RKO (cell line): ENCODE measurements at regions not wholly inside any gene's neighbourhood (a gene's known extent, or its start where the extent isn't known, plus 50 kb on each side); places are given as distances from the start of the nearest gene placed in this dataset.
"Not testable (repeated sequence)": the region's sequence is repeated elsewhere in the genome, so short reads cannot be mapped to it uniquely, and the experiment has no call there.

ENCODE experiments used
- DNase-seq: peaks from one replicate; pipeline ENCODE4 v3.0.0-alpha.2; 2016; ENCODE audit warnings: low spot score

DNA sequence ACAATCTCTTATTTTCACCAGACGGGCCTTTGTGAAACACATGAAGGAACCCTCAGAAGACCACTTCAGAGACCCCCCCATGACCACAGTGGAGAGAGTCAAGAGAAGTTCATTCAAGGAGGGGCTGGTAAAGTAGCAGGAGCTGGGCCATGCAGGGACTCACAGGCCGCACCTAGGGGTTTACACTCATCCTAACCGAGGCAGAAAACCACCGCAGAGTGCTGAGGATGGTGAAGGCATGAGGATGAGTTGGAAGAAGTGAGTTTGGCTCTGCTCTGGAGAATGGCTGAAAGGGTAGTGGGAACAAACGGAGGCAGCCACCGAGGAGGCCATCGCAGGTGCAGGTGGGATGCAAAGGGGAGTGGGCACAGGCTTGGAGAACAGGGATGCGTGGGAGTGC lies 1046.9 kb downstream of the UQCRFS1 start:
- DNase-seq = no peak

DNA sequence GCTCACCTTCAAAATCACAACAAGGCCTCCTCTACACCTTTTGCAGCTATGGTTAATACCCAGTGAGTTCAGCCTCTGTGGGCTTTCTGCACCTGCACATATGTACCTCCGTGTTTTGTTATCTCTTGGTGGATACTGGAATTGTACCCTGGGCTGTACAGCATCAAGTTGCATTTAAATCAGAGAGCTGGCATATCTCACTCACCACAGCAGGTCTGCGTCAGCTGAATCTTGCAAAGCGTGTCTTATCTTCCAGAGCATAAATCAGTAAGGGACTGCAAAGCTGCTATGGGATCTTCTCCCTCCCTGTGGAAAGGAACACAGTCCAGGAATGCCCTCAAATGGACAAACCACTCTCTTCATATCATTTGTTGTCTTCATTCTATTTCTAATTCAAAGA lies 1048.7 kb downstream of the UQCRFS1 start:
- no peak for DNase-seq

DNA sequence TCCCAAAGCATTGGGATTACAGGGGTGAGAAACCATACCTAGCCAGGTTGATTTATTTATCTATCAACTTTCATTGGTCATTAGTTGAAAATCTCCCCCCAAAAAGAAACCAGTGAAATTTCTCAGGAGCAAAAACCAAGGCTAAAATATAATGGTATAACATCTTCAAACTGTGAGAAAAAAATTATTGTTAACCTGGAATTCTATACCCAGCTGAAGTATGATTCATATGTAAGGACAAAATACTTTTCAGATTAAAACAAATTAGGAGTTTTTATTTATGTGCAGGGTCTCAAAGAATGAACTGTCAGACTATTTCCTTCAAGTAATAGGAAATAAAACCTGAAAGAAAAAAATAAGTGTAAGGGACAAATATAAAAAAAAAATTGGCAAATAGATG lies 1053.9 kb downstream of the UQCRFS1 start:
- DNase-seq = no peak

DNA sequence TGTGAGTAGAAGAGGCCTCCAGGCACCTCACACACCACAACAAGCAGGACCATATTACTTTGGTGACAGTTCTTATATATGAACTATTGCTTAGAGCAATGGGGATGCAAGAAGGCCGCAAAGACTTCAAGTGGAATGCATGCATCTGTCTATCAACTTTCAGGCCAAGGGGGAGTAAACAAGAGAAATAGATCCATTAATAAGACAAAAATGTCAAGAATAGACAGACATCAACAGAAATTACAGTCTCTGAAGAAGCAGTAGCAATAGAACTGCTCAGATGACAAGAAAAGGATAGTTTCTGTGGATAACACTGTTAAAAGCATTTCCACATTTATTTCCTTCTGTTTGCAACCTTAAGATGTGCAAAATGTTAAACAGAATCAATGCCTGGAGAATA lies 1057.7 kb downstream of the UQCRFS1 start:
- no peak for DNase-seq

DNA sequence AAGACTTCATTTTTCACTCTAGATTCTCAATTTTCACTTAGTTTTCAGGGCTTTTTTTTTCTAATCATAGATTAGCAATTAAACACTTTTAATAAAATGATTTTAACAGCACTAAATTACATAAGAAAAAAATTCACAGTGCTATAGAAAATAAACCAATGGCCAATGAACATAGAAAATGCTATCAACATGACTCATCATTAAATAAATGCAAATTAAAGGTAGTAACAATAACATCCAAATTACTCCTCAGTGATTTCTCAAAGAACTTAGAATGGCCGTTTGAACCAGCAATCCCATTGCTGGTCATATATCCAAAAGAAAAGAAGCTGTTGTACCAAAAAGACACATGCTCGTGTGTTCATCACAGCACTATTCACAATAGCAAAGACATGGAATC lies 1058.9 kb downstream of the UQCRFS1 start:
- DNase-seq = no peak

DNA sequence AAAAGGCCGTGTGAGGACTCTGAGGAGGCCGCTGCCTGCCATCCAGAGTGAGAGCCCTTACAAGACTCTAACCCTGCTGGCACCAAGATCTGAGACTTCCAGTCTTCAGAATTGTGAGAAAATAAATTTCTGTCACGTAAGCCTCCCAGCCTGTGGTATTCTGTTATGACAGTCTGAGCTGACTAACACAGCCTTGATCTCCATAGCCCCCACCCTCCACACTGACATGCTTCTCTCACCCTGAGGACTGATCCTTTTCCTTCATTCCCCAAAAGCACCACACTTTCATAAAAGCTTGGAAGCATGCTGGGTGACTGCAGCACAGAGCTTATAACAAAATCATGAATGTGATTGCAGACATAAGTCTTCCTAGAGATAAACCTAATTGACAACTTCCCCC lies 1059.8 kb downstream of the UQCRFS1 start:
- no peak for DNase-seq

DNA sequence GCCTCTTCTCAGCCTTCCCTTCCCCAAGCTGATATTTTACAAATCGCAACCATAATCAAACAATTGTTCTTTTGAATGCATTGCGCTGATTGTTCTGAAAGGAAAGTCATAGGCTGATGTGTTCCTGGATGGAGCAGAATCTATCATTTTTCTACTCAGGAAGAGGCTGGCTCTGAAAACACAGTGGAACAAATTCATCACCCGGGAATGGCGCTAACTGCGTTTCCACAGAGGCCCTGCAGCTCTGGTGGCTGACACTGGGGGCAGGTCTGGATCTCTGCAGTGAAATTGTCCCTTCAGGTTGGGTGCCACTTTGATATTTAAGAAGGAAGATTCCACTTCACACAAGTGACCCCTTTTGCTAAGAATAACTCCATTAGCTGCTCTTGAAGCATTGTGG lies 1060.8 kb downstream of the UQCRFS1 start:
- DNase-seq = no peak

DNA sequence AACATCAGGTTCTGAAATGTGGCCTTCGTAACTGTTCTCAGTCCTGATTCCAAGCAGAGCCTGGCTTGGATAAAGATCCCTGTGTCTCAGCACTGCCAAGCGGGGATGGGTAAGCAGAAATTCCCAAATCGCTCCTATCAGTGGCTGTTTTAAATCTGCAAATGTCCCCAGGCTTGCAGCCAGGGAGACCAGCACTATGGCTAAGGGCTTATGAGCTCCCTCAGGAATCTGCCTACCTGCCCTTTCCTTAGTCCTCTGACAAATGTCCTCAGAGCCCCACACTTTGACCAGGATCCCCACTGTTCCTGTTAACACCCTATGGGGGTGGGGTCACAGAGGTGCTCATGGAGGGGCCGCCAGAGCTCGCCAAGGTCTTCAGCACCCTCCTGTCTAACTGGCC lies 1062.8 kb downstream of the UQCRFS1 start:
- DNase-seq = no peak

DNA sequence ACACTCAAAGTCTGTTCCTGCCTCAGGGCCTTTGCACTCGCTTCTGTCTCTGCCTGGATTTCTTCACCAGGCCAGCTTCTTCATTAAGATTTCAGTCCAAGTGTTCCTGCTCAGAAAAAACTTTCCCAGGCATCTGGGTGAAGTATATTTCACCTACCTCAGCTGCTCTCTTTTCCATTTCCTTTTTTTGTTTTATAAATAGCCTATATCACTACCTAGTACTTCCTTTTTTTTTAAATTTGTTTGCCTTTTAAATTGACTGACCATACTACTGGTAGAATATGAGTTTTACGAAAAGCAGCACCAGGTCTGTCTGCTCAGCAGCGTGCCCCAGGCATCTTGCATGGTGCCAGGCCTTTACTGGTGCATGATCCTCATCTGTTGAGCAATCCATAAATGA lies 1064.4 kb downstream of the UQCRFS1 start:
- no peak for DNase-seq

DNA sequence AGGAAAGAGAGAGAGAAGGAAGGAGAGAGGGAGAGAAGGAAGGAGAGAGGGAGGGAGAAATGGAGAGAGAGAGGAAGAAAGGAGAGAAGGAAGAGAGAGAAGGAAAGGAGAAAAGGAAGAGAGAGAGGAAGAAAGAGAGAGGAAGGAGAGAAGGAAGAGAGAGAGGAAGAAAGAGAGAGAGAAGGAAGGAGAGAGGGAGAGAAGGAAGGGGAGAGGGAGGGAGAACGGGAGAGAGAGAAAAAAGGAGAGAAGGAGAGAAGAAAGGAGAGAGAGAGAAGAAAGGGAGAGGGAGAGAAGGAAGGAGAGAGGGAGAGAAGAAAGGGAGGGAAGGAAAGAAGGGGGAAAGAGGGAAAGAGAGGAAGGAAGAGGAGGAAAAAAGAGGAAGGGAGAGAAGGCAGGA lies 1070.7 kb downstream of the UQCRFS1 start:
- no peak for DNase-seq

DNA sequence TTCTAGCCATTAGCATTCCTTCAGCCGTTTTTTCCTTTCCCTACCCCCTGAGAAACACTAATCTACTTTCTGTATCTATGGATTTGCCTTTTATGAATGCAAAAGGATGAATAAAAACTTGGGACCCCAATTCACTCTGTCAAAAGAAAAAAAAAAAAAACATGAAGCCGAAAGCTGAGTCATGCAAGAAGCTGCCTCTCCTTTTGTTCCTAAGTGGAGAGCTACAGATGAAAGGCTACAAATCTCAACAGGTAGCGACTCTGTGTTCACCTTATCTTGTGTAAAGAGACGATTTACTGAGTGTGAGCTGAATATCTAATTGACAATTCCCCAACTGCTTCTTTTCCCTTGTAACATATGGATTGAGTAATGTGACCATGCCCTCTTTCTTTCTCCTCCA lies 1072.8 kb downstream of the UQCRFS1 start:
- no peak for DNase-seq

DNA sequence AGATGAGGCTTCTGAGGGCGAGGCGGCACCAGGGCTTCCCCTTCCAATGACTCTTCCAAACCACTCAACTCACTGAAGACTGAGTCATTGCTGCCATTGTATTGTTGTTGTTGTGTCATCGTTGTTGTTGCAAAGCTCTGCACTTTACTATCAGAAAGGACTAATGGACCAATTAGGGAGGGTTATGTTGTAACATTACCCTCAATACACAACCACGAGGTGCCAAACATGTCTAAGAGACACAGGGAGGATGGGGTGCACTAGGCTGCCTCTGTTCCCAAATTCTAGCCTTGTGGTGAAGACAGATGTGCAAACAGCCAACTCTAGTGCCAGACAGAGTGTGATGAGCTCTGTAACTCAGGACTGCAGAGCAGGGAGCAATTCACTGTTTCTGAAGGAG lies 1075.2 kb downstream of the UQCRFS1 start:
- DNase-seq = no peak

DNA sequence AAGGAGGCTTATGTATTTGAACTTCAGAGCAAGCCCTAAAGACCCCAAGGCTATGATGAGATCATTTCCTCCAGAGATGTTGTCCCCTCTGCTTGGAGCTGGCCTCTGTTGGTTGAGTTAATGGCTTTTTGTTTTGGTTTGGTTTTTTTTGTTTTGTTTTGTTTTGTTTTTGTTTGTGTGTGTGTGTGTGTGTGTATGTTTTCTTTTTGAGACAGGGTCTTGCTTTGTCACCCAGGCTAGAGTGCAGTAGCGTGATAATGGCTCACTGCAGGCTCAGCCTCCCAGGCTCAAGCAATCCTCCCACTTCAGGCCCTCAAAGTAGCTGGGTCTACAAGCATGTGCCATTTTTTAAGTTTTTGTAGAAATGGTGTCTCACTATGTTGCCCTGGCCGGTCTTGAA lies 1076.2 kb downstream of the UQCRFS1 start:
- DNase-seq = no peak

DNA sequence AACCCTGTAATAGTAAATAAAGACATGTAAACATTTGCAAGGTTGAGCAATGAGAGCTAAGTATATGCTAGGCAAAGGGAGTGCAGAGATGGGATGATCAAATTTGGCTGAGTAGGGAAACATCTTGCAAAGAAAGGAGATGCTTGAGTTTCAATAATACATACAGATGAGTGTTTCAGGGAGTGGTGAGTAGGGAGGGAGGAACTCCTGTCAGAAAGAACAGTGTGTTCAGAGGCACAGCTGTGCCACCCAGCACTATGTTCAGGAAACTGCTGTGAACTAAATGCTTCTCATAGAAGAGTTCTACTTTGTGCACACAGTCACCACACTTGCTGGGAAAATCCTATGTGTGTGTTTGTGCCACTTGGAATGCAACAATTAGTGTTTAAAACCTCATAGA lies 1077.1 kb downstream of the UQCRFS1 start:
- DNase-seq = no peak

DNA sequence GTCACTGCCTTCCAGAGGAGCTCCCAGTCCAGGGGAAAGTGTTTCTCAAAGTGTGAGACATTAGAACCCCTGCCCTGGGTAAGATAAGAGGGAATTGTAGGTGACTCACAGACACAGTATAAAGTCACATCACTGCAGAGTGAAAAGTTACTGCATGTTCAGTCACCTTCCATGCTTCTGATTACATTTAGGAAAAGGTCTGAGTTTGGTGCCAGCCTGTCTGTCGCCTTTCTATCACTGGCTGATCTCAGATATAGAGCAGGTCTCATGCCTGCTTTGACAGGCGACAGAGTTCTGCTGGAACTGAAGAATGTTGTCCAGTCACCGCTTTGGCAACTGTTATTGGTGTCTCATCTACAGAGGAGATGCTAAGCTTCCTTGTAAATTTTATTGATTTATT lies 1078.6 kb downstream of the UQCRFS1 start:
- DNase-seq = no peak

DNA sequence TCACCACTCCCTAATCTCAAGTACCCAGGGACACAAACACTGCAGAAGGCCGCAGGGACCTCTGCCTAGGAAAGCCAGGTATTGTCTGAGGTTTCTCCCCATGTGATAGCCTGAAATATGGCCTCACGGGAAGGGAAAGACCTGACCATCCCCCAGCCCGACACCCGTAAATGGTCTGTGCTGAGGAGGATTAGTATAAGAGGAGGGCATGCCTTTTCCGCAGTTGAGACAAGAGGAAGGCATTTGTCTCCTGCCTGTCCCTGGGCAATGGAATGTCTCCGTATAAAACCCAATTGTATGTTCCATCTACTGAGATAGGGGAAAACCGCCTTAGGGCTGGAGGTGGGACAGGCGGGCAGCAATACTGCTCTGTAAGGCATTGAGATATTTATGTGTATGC lies 1082.1 kb downstream of the UQCRFS1 start:
- not testable (repeated sequence) for DNase-seq

DNA sequence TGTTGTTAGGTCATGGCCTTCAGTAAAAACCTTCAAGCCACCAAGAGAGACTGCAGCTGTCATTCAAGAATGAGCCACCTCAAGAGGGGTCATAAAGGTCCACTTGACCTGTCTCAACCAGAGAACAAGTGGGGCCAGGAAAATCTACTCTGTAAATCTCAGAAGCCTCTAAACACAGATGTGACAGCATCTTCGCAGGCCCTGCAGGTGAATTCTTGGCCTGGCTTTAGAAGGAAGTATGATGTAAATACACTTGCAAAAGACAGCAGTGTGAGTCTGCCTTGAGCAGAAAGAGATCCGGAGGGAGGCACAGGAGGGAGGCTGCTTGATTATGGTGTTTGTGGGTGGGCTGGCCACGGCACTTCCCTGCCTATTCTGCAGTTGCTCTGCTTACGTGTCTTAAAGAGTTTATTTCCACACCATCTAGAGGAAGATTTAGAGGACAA lies 1082.9 kb downstream of the UQCRFS1 start:
- DNase-seq = no peak

DNA sequence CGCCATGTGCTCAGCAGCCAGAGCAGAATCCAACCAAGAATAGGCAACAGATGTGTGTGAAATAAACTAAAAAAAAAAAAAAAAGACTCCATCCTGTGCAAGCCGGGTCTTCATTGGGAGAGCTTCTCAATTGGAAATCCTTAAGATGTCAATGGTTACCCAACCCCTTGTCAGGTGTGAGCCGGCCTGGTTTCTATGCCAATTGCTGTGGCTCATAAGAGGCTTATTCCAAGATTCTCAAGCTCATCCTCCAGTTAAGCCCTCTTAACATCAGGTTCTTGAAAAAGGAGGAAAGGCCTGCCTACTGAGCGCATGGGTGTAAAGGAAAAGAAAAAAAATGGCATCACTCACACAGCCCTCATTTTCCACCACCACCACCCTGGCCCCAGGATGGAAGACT lies 1084.6 kb downstream of the UQCRFS1 start:
- no peak for DNase-seq

DNA sequence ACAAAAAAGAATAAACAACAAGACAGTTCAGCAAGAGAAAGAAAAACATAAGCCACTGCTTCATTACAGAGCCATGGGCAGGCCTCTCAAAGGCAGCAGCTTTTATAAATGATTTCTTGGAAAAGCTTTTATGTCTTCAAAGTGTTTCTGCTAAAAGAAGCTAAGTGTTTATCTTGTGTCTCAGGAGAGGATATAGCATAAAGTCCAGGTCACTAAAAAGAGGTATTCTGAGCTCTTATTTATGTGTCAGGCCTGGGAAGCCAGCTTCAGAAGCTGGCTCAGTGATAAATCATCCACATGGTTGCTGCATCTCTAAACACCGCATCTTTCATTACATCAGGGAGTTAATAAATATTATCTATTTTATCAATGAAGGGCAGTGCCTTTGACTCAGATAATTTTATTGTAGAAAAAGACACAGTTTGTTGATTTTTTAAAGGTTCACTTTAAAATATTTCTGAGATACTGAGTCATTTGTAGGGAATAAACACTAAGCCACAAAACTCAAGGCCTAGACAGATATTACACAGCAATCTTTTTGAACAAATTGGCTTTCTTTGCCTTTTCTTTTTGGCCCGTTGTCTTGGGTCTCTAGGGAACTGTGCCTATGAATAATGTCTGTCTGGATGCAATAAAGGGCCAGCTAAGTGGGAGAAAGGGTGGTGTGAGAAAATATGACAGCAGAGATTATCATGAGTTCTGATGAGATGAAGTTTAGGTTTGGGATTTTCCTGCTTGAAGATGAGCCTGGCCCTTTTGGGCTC lies 1086.6 kb downstream of the UQCRFS1 start:
- DNase-seq = no peak

DNA sequence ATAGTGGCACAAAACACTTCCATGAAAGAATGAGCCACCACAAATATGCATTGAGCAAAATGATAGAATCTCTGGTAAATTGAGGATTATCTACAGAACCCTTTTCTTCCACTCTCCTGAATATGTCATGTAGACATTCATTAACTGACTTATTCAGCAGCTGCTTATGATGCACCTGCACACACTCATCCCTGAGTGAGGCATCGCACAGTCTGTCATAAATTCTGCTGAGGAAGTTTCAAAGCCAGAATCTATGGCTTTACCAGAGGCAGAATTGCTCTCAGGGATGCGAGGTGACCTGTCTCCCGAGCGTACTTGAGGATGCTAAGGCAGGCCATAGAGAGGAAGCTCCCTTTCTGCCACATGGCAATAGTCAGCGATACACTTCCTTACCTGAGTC lies 1090.2 kb downstream of the UQCRFS1 start:
- no peak for DNase-seq

DNA sequence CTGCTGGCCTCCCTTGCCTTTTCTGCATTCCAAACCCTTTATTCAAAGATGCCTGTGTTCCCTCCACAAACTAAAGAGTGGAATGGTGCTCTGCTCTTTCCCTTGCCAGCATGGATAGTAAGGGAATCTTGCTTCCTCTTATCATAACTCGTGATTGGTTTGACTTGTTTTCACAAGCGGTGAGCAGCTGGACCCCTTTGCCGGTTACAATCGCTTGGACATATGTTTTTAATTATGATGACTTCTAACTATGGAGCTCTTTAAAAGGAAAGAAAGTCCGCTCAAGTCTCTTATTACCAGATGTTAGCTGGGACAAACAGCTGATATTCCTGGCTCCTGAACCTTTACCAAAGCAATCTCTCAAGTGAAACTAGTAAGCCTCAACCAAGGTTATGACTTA lies 1094.7 kb downstream of the UQCRFS1 start:
- DNase-seq = no peak

DNA sequence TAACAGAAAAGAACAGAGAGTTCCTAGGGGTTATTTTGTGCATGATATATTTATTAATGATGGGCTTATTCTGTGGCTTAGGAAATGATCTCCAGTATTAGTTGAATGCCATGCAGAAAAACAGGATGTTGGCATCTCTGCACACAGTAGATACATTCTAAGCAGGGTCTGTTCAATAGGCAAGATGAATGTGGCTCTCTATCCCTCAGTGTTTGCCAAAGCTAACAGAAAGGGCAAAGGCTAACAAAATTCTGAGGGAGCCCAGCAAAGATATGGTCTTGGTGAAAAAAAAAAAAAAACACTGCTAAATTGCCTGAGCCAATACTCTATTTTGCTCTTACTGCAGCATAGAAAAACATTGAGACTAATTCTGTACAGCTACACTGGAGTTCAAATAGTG lies 1095.8 kb downstream of the UQCRFS1 start:
- no peak for DNase-seq

DNA sequence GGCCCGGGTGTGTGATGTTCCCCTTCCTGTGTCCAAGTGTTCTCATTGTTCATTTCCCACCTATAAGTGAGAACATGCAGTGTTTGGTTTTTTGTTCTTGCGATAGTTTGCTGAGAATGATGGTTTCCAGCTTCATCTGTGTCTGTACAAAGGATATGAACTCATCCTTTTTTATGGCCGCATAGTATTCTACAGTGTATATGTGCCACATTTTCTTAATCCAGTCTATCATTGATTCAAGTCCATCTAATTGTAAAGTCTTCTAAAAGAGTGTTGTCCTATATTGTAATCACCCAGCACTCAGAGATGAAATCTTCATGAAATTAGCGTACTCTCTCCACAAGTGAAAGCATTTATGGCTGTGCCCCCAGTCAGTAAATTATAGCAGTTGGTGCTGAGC lies 1096.6 kb downstream of the UQCRFS1 start:
- not testable (repeated sequence) for DNase-seq

DNA sequence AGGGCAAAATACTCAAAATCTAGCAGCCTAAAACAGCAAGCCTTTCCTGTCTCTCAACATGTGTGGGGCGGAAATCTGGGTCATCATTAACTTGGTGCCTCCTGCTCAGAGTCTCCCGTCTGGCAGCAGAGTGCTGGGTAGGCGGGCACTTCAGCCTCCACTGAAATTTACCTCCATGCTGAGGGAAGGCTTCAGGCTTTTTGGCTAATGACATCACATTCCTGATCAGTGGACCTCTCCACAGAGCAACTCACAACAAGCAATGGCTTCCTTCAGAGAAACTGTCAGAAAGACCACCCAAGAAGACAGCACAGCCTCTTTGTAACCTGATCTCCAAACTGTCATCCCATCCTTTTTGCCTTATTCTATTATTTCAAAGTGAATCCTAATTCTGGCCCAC lies 1109.0 kb downstream of the UQCRFS1 start:
- no peak for DNase-seq
